SK-N-MC (cell line): ENCODE measurements at regions not wholly inside any gene's neighbourhood (a gene's known extent, or its start where the extent isn't known, plus 50 kb on each side); places are given as distances from the start of the nearest gene placed in this dataset.

Experiments
- EZH2 ChIP-seq: fragments of 200-600 bp; sonication (generic); IDR thresholded peaks from one replicate; pipeline ENCODE4 v1.6.1; 2017; ENCODE audit warnings: antibody characterized with exemption
- POLR2AphosphoS5 ChIP-seq: IDR thresholded peaks from 2 replicates; pipeline ENCODE4 v1.6.1; 2012; ENCODE audit warnings: mild to moderate bottlenecking, low read depth, low read length, borderline replicate concordance

DNA sequence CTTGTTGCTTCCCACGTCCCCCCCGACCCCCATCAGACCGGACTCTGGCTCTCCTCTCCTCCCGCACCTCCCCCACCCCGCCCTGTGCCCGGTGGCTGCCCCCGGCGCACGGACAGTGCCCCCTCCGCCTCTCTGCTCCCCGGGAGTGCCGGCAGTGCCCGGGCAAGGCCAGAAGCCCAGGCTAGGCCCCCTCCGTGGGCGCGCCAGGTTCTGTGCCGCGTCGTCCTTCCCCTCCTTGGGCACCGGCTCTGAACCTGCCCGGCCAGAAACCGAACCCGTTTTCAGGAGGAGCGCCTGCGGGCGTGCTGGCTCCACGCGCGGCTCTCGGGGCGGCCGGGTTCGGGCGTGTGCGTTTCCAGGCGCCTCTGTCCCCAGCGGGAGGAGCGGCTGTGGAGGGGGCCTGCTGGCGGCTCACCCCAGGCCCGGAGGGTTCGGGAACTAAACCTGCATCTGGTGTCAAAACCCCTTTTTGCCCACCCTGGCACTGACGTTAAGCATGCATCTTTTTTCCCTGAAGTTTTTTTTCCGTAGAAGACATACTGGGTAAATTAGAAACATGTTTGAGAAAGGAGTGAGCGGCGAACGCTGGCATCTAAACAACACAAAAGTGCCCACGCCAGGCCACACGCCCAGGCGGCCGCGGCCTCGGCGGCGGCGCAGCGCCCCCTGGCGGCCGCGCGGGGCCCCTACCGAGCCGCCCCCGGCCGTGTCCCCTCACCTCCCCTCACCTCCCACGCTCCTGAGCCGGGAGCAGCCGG lies 123.9 kb upstream of the SLC1A4 start:
- TF ChIP-seq POLR2AphosphoS5 (no peak), EZH2 (no peak)
